HepG2 (cell line): ENCODE measurements at regions not wholly inside any gene's neighbourhood (a gene's known extent, or its start where the extent isn't known, plus 50 kb on each side); places are given as distances from the start of the nearest gene placed in this dataset.

Source experiments
- CTCF ChIP-seq: sonication (generic); formaldehyde crosslinking; IDR thresholded peaks from 2 replicates; pipeline ENCODE4 v1.5.0; 2020; ENCODE audit warnings: mild to moderate bottlenecking, missing genetic modification reagents, moderate library complexity
- KLF15 ChIP-seq: sonication (generic); formaldehyde crosslinking; IDR thresholded peaks from 2 replicates; pipeline ENCODE4 v1.8.1; 2023; ENCODE audit warnings: borderline replicate concordance, mild to moderate bottlenecking, inconsistent platforms, missing genetic modification reagents, mixed read lengths
- ZBED4 ChIP-seq: sonication (generic); formaldehyde crosslinking; IDR thresholded peaks from 2 replicates; pipeline ENCODE4 v1.4.0; 2020; ENCODE audit warnings: missing genetic modification reagents, borderline replicate concordance

- no peak for TF ChIP-seq CTCF
- no peak for TF ChIP-seq KLF15
- no peak for TF ChIP-seq ZBED4 (CRISPR knock-in tag)
These were observed 319.1 kb downstream of the DMRT2 start for GRCh38 chr9:1369297-1369696.
